Stimulated activated CD8-positive, alpha-beta memory T cell treated with anti-CD3 and anti-CD28 coated beads, Interleukin-7, amount 100 ng/mL, for 1 hour (primary cell): ENCODE measurements at regions not wholly inside any gene's neighbourhood (a gene's known extent, or its start where the extent isn't known, plus 50 kb on each side); places are given as distances from the start of the nearest gene placed in this dataset.
"Not testable (repeated sequence)": the region's sequence is repeated elsewhere in the genome, so short reads cannot be mapped to it uniquely, and the experiment has no call there.

ENCODE experiments used
- DNase-seq, 2 donors: peaks; one replicate each; pipeline ENCODE4 v3.0.0-alpha.2; 2020; ENCODE audit warnings: low read depth in 2 of 2

DNA sequence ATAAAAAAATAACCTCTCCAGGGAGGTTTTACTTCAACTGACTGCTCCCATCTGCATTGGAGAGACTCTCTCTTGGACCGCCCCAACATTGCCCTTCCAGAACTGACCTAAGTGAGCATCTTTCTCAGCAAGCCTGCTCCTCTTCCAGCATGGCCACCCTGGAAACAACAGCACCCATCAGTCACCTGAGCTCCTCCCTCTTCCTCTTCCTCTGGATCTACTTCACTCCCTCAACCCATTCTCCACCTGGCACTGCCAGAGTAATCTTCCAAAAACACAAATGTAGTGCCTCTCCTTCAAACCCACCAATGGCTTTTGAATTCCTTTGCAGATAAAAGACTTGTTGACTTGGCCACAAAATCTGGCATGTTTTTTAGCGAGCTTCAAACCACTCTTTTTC, 128.8 kb upstream of the NR2F2 start:
- no peak for DNase-seq

DNA sequence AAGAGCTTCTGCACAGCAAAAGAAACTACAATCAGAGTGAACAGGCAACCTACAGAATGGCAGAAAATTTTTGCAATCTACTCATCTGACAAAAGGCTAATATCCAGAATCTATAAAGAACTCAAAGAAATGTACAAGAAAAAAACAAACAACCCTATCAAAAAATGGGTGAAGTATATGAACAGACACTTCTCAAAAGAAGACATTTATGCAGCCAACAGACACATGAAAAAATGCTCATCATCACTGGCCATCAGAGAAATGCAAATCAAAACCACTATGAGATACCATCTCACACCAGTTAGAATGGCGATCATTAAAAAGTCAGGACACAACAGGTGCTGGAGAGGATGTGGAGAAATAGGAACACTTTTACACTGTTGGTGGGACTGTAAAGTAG, 124.9 kb upstream of the NR2F2 start:
- not testable (repeated sequence) for DNase-seq

DNA sequence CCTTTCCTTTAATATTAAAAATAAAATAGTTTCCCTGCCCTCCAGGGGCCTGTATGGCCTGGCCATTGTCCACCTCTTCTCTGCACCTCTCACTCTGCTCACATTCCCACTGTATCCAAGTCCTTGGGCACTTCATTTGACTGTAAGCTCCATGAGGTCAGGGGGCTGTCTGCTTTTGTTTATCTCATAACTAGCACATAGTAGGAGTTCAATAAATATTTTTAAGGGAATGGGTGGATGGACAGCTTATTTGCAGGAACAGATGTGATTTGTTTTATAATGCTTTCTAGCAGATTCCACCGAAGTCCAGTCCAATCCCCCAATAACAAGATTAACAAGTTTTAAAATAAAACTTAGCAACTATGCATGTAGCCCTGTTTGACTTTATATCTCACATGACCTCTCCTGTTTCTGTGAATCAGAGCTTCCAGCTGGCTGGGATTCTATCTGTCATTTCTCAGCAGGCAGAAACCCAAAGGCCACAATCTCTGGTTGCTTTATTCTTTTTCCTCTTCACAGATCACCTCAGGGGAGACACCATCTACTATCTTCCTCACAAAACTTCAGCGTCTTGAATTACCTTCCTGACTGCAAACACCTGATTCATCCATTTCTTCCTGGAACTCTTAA, 123.0 kb upstream of the NR2F2 start:
- no peak for DNase-seq

DNA sequence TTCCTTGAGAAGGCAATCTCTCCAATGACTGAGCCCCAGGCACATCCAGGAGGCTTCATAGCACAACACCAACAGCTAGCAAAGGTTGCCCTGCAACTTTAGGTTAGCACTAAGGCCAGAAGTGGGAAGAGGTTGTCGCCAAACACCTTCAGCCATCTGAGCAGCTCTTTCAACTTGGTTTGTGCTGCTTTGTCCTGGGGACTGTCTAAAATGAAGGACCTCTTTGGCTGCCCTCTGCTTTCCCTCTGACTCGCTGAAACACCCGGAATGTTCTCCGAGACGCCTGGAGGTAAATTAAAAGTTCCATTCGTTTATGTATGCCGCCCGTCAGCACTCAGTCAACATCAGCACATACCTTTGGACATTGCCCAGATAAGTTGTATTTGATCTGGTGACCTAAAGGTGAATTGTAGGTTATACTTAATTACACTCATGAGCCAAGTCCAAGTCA, 121.2 kb upstream of the NR2F2 start:
- no peak for DNase-seq

DNA sequence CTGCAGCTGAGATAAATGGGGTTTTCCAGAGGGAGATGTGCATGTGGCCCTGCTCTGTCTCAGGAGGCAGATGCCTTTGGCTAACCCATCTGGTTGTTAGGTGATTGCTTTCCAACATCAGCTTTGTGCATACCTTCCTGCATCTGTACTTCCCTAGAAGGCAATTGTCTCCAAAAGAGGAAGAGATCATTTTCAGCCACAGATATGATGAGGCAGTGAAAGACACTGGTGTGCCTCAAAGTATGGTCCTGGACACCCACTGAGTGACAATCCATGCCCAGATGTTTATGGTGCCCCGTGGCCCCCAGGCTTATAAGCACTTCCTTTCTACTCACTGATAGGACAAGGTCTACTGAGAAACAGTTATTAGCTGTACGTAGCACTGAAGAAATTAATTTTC, 117.5 kb upstream of the NR2F2 start:
- DNase-seq, result no peak

- no peak for DNase-seq
Observed at GRCh38 chr15:96213896-96214295, 116.6 kb upstream of the NR2F2 start.

DNA sequence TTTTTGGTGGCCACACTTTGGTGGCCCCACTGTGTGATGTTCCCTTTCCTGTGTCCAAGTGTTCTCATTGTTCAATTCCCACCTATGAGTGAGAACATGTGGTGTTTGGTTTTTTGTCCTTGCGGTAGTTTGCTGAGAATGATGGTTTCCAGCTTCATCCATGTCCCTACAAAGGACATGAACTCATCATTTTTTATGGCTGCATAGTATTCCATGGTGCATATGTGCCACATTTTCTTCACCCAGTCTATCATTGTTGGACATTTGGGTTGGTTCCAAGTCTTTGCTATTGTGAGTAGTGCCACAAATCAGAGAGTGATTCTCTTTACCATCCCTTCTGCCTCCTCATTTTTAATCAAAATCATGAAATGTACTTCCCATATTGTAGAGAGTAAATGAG, 114.0 kb upstream of the NR2F2 start:
- DNase-seq, result not testable (repeated sequence)

DNA sequence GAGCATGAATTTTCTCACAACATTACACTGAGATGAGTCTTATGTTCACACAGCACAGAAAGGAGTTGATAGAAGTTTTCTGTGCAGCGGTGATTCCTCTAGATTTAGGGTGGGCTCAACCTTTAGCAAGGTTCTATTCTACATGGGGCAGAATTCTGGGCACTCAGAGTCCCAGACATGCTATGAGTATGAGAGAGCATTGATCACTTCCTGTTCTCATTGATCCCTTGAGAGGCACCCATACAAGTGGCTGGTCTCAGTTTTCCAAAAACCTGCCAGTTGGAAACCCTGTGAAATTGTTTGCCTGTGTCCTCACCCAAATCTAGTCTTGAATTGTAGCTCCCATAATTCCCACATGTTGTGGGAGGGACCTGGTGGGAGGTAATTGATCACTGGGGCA, 112.5 kb upstream of the NR2F2 start:
- DNase-seq, result no peak

DNA sequence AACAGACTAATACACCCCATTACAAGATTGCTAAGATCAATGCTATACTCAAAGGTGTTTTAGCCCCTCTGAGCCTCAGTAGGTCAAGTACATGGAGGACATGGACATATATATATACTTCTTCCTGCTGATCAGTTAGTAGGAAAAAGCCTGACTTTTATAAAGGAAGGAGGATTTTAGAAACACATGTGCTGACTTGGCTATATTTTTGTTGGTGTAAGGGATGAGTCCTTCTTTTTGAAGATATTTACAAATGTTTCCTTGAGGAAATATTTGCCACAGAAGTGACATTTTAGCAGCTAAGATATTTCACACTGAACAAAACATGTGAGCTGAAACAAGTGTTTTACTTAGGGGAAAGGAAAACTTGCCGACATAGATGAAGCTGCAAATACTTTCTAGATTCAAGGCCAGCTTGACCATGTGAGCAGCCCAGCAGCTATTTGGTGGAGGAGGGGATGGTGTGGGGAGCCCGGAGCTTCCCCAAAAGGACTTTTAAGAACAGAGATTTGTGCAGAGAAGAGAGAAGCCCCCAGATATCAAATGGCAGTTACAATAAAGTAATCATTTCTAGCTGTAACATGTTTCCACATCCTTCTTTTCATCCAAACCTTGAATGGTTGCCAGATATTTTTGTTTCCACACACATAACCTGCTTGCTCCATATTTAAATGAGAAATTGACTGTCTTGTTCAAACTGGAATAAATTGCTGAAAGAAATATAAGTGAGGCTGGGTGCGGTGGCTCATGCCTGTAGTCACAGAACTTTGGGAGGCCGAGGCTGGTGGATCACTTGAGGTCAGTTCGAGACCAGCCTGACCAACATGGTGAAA, 111.7 kb upstream of the NR2F2 start:
- no peak for DNase-seq

- DNase-seq, result no peak
Observed at GRCh38 chr15:96219681-96220080, 110.8 kb upstream of the NR2F2 start.

- no peak for DNase-seq
Observed at GRCh38 chr15:96220657-96221056, 109.8 kb upstream of the NR2F2 start.

DNA sequence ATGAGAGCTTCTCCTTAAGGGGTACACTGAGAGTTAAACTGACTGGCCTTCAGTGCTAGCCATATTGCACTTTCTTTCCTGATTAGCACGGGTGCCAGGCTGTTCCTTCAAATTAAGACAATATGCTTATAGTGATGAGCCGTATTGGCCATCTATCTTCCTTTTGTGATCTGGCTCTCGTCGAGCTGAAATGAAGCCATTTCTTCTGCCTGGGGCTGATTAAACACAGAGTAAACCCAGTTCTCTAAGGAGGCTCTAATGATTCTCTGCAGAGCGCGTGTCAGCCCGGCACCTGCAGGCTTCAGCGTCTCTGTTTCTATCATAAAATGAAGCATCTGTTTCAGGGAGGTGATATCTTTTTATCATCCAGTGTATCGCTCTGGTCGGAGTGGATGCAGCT, 107.5 kb upstream of the NR2F2 start:
- DNase-seq, result no peak

DNA sequence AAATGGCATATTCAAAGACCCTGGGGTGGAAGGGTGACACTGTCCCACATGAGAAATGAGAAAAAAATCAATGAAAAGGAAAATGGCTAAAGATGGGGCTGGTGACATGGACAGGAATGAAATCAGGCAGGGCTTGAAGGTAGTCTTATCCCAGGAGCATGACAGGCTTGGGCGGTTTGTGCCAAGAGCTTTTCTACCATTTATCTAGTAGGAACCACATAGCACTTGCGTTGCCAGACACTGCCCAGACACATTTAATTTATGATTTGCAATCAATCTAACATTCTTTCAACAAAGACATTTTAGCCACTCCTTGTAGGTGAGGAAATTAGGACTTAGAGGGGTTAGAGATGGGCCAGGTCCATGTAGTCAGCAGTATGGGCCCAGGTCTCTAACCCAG, 106.6 kb upstream of the NR2F2 start:
- DNase-seq, result no peak

GRCh38 chr15:96225642-96226259, 104.7 kb upstream of the NR2F2 start:
- DNase-seq, result no peak

DNA sequence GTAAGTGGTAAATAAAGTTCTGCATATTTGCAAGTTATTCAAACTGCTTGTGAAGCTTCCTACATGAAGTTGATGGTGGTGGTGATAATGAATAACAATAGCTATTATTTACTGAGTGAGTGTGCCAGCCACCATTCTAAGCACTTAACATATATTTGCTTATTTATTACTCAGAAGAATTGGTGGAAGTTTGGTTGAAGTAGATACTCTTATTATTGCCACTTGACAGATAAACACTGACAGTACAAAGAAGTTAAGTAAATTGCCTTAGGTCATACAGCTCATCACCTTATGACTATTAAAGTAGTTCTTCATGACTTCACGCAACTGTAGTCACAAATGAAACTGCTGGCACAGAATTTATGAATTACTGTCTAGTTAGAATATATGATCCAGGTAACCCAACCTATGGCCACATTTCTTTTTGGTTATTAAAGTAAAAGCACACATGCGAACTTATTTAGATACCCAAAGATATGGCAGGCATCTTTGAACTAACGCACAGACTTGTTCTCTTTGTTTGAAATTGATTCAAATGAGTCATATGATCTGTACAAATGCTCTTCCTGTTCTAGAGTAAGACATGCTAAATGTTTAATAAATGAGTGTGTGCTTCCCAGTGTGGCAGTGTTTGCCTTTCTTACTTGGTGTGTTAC, 99.8 kb upstream of the NR2F2 start:
- no peak for DNase-seq

- no peak for DNase-seq
Observed at GRCh38 chr15:96232335-96232734, 98.2 kb upstream of the NR2F2 start.

DNA sequence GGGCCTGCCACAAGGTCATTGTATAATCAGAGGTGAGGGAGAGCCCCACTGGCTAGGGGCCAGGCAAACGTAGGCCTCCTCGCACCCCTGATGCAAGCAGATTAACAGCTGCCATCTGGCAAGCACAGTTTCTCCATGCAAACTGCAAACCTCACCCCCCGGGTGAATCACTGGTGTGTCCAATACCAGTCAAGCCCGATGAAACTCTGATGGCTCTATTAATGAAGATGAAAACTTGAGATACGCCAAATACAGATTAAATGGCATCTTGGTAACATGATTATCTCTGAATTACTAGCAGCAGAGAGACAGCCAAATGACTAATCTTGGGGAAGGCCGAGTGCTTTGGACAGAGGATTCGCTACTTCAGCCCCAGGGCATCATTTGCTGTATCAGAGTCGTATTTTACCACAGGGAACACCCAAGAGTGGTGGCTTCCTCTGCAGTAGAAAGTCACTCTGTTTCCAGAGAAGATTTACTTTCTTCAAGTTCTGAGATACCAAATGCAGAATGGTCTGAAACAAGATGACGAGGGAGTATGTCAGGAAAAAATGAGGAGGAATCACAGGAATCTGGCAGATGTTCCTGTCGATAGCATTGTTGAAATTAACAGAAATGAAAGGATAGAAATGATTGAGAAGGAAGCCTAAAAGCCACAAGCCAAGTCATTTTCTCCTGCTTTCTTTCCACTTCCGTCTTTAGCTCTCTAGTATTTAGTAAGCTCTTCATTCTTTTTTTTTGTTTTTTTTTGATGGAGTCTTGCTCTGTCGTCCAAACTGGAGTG, 96.2 kb upstream of the NR2F2 start:
- DNase-seq, result no peak

DNA sequence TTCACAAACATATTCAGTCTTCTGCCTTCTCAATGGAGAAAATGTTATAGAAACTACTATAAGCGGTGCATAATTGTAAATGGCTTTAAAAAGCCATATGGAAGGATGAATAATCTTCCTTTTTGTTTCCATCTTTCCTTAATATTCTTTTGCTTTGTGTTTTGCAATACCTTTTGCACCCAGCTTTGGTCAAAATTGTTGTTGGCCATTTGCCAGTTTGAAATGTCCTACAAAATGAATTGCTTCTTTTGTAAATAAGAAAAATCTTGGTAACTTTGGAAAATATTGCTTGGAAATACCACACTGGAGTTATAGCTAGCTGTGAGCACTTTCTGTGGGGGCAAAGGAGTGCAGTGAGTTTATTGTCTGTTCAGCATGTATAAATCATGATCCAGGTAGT, 93.5 kb upstream of the NR2F2 start:
- no peak for DNase-seq

GRCh38 chr15:96242761-96243160, 87.7 kb upstream of the NR2F2 start:
- DNase-seq, result no peak

- no peak for DNase-seq
Observed at GRCh38 chr15:96243701-96244100, 86.8 kb upstream of the NR2F2 start.

- DNase-seq, result no peak
Observed at GRCh38 chr15:96245252-96245651, 85.2 kb upstream of the NR2F2 start.

DNA sequence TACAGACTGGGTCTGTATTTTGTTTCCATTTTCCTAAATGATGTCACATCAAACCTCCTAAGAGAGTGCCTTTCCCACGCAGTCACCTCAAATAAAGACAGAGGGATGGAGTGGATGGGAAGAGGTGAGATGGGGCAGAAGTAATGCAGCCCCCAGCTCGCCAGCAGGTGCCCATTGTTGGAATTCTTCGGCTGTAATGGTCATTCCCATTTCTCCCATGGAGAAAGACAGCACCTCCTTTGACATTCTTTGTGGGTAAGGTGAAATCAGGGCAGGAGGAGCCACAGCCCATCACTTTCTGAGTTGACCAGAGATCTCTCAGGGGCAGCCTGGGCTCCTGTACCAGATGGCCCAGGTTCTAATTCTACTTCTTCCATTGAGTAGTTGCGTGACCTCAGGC, 84.4 kb upstream of the NR2F2 start:
- no peak for DNase-seq
